ENCODE measurements at regions not wholly inside any gene's neighbourhood (a gene's known extent, or its start where the extent isn't known, plus 50 kb on each side); places are given as distances from the start of the nearest gene placed in this dataset.

DNA sequence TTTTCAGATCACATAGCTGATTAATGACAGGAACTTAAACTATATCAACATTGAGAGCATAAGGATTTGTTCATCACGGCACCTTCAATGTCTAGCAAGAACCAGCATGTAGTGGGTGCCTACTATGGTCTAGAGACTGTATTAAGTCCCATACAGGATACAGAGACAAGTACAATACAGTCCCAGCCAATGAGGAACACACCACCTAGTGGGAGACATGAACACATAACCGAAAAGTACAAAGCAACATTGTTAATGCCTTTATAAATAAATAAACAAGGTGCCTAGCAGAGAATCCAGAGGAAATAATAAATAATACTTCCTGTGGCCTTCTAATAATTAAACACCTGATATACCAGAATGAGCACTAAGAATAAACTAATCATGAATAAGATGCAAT is 87.7 kb upstream of the OPCML start:
- TF ChIP-seq CTCF (IDR thresholded peaks at IDR 0.05), result no peak
- no peak for TF ChIP-seq POLR2AphosphoS5 (IDR thresholded peaks at IDR 0.05)
